Effector memory CD8-positive, alpha-beta T cell (primary cell): ENCODE measurements at regions not wholly inside any gene's neighbourhood (a gene's known extent, or its start where the extent isn't known, plus 50 kb on each side); places are given as distances from the start of the nearest gene placed in this dataset.
"Not testable (repeated sequence)": the region's sequence is repeated elsewhere in the genome, so short reads cannot be mapped to it uniquely, and the experiment has no call there.

Experiments
- ATAC-seq: fragments of 150-1000 bp; cut with Tn5 transposase; replicated peaks from 2 replicates; pipeline ENCODE4 v1.10.0; 2021; ENCODE audit warnings: mild to moderate bottlenecking, moderate library complexity
- DNase-seq, 3 experiments: peaks; one replicate each; pipeline ENCODE4 v3.0.0; 2021
- H3K27ac Mint-ChIP-seq, 2 donors: one replicate each; pipeline ENCODE4 v1.8.0; 2022; ENCODE audit warnings: mild to moderate bottlenecking in 2 of 2, mixed read lengths in 2 of 2, moderate library complexity in 2 of 2
- H3K27me3 Mint-ChIP-seq, 2 donors: one replicate each; pipeline ENCODE4 v1.8.0; 2022; ENCODE audit warnings: mixed read lengths in 2 of 2
- H3K36me3 Mint-ChIP-seq: one replicate; pipeline ENCODE4 v1.8.0; 2022; ENCODE audit warnings: mild to moderate bottlenecking, moderate library complexity, mixed read lengths; ENCODE audit not compliant: insufficient read depth
- H3K4me1 Mint-ChIP-seq, 2 donors: one replicate each; pipeline ENCODE4 v1.8.0; 2022; ENCODE audit warnings: low read depth in 2 of 2, mixed read lengths in 2 of 2
- H3K4me3 Mint-ChIP-seq, 2 donors: one replicate each; pipeline ENCODE4 v1.8.0; 2022; ENCODE audit warnings: mild to moderate bottlenecking in 2 of 2, mixed read lengths in 2 of 2, moderate library complexity in 2 of 2
- H3K9me3 Mint-ChIP-seq, 2 donors: one replicate each; pipeline ENCODE4 v1.8.0; 2022; ENCODE audit warnings: mixed read lengths in 2 of 2

DNA sequence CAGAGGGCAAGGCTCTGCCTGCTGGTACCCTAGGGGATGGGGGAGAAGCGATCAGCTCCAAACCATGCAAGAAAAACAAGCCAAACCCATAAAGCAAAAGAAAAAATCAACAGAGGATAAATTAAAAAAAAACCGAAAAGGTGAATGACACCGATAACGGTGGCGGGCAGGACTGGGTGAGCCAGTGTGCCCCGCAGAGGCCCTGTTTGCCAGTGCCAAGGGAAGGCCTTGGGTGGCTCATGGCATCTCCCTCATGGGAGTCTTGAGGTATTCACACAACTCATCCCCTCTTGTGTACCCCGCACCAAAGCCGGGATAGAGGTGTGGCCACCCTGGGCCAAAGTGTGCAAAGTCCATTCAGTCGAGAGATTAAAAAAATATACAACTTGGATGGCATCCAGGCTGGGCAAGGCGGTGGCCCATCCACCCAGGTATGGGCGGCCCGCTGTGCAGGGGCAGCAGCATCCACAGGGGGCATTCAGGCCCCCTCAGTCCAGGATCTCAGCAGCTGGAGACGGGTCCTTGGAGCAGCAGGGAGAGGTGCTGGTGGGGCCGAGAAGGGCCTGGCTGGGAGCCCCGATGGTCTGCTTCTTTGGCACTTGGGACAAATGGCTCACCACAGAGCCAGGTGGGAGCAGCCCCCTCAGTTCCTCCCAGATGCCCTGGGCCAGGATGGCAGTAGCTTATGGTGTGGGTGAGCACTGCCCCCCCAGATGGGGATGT lies 80.8 kb downstream of the KCNJ18 start:
- H3K9me3 Mint-ChIP-seq, H3K27ac Mint-ChIP-seq, DNase-seq, H3K27me3 Mint-ChIP-seq, ATAC-seq, H3K4me3 Mint-ChIP-seq, H3K4me1 Mint-ChIP-seq, H3K36me3 Mint-ChIP-seq: not testable (repeated sequence)

DNA sequence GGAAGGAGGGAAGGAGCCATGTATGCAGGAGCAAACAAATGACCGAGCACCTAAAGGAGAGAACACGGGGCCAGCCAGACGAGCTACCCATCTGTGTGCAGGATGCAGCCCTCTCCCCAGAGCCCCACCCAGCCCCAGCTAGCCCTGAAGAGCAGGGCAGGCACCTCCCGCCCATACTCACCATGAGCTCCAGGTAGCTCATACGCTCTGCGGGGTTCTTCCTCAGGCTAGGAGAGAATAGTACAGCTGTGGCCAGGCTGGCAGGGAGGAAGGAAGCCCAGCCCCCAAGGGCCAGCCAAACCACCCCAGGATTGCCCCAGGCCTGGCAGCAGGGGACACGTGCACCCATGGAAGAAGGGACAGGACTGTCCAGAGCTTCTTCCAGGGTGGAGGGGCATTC lies 81.9 kb downstream of the KCNJ18 start:
- Mint-ChIP-seq H3K4me1 (no peaks in the 10 kb centered on the region), H3K27ac (no peak overlapping the region), H3K36me3 (no peaks in the 10 kb centered on the region), H3K4me3 (no peak overlapping the region), H3K9me3 (no peaks in the 10 kb centered on the region), H3K27me3 (no peaks in the 10 kb centered on the region)
- ATAC-seq: no peak
- no peak for DNase-seq

DNA sequence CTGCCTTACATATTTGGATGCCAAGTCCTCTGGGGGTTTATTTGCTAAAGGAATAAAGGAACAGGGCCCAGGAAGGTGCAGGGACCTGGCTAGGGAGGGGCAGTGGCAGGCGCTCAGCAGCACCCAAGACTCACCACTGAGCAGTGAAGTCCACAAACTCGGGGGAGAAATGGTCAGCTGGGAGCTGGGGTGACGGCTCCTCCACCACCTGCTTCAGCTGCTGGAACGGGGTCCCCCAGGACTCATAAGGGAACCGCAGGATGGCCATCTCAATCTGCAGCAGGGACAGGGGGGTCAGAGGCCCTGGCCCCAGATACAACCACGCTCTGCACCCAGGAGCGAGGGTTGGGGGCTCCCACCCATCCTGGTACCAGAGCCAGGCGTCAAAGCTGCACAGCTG lies 83.2 kb downstream of the KCNJ18 start:
- not testable (repeated sequence) for H3K4me3 Mint-ChIP-seq, H3K27ac Mint-ChIP-seq, DNase-seq, H3K4me1 Mint-ChIP-seq, H3K27me3 Mint-ChIP-seq, H3K9me3 Mint-ChIP-seq, H3K36me3 Mint-ChIP-seq, ATAC-seq

DNA sequence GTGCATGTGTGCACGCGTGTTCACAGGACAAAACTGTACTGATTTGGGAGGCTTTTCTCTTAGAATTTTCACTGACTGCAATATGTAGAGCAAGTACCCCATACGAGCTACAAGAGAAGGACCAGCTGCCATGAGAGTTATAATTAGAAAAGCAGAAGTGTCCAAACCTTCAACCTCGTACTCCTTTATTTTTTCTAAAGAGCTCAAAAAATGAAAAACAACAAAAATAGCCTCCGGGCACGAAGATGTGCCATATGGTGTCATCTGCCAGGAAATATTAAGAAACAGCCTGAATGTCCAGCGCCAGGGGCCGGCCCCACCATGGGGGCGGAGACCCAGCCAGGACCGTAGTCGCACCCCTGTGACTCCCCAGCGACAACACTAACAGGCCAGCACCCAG lies 84.6 kb downstream of the KCNJ18 start:
- not testable (repeated sequence) for H3K4me1 Mint-ChIP-seq, H3K9me3 Mint-ChIP-seq, H3K27me3 Mint-ChIP-seq, H3K27ac Mint-ChIP-seq, DNase-seq, ATAC-seq, H3K4me3 Mint-ChIP-seq, H3K36me3 Mint-ChIP-seq

DNA sequence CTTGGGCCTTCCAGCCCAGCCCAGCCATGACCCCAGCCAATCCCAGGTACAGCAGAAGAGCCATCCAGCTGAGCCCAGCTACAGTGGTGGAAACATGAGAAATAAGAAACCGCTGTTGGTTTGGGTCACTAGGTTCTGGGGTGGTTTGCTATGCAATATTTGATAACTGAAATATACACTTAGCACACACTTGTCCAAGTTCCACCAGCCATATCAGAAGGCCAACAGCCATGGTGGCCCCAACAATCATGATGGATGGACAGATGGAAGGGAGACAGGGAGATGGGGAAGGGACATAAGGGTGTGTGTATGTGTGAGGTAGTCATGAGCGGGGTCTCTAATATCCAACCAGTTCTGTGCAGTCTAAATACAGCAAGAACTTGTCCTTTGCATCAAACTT lies 86.5 kb downstream of the KCNJ18 start:
- not testable (repeated sequence) for H3K27ac Mint-ChIP-seq, ATAC-seq, H3K4me3 Mint-ChIP-seq, DNase-seq, H3K27me3 Mint-ChIP-seq, H3K4me1 Mint-ChIP-seq, H3K36me3 Mint-ChIP-seq, H3K9me3 Mint-ChIP-seq

DNA sequence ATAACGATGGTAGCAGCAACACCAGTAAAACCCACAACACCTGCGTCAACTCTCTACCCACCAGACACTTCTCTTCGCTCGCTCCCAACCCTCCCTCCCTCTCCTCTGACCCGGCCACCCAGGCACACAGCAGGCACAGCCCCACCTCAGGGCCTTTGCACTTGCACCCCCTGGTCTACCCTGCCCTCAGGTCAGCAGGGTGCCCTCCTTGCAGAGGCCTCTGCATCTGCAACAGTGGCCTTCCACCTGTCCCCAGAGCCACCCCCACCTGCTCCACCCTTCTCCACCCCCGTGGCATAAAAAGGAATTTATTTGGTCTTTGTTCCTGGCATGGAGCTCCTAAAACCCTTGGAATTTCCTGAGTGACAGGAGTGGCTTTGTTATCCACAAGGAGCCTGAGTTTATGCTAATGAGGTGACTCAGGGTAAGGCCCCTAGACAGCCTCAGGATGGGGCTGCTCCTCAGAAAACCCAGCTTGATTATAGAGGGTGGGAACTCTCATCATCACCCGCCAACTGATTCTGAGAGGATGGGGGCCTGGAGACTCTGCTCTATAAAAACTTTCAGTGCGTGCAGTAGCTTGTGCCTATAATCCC lies 88.1 kb downstream of the KCNJ18 start:
- not testable (repeated sequence) for H3K4me3 Mint-ChIP-seq, DNase-seq

DNA sequence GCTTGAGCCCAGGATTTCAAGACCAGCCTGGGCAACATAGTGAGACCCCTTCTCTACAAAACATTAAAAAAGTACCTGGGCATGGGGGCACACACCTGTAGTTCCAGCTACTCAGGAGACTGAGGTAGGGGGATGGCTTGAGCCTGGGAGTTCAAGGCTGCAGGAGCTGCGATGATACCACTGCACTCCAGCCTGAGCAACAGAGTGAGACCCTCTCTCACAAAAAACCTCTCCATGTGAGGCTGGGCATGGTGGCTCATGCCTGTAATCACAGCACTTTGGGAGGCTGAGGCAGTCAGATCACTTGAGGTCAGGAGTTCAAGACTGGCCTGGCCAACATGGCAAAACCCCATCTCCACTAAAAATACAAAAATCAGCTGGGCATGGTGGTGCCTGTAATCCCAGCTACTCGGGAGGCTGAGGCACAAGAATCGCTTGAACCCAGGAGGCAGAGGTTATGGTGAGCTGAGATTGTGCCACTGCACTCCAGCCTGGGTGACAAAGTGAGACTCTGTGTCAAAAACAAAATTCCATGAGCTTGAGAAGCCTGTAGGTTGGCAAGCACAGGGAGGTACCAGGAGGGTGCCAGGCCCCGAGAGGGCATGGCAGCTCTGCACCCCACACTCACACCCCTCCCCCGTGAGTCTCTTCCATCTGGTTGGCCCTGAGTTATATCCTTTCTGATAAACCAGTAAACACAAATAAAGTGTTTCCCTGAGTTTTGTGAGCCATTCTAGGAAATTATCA lies 88.8 kb downstream of the KCNJ18 start:
- not testable (repeated sequence) for H3K4me1 Mint-ChIP-seq, H3K27ac Mint-ChIP-seq, ATAC-seq, H3K27me3 Mint-ChIP-seq, DNase-seq, H3K36me3 Mint-ChIP-seq, H3K9me3 Mint-ChIP-seq, H3K4me3 Mint-ChIP-seq

More for the DNA sequence above, 88.1 kb downstream of the KCNJ18 start:
- not testable (repeated sequence) for H3K9me3 Mint-ChIP-seq, H3K36me3 Mint-ChIP-seq, H3K27ac Mint-ChIP-seq, H3K4me1 Mint-ChIP-seq, H3K27me3 Mint-ChIP-seq, ATAC-seq

DNA sequence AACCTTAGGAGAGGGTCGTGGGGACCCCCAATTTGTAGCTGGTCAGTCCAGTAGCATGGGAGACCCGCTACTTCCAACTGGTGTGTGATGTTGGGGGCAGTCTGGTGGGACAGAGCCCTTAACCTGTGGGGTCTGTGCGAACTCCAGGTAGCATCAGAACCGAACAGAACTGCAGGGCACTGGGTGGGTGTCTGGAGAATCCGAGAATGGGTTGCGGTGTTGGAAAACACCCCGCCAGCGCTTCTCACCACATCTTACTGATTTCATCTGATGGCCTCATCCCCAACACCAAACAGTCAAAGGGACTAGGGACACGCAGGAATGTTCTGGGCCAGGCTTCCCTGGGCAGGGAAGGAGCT lies 89.3 kb downstream of the KCNJ18 start:
- not testable (repeated sequence) for H3K4me3 Mint-ChIP-seq, H3K4me1 Mint-ChIP-seq, ATAC-seq, DNase-seq, H3K27ac Mint-ChIP-seq, H3K36me3 Mint-ChIP-seq, H3K9me3 Mint-ChIP-seq, H3K27me3 Mint-ChIP-seq

DNA sequence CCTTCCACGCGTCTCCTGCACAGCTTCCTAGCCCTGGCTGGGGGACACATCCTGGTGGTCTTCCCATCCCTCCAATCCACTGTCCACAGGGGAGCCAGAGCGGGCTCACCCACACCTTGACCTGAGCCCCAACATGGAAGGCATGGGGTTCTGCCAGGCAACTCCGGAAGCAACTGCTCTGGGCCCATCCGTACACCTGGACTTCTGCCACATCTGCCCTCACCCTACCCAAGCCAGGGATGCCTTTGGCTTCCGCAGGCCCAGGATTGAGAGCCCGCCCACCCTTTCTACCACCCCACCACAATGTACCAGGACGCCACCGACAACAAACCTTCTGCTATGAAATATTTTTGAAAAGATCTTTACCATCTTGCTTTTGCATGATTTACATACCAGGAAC lies 89.8 kb downstream of the KCNJ18 start:
- not testable (repeated sequence) for H3K4me3 Mint-ChIP-seq, H3K9me3 Mint-ChIP-seq, H3K27ac Mint-ChIP-seq, H3K36me3 Mint-ChIP-seq, ATAC-seq, H3K4me1 Mint-ChIP-seq, H3K27me3 Mint-ChIP-seq, DNase-seq

DNA sequence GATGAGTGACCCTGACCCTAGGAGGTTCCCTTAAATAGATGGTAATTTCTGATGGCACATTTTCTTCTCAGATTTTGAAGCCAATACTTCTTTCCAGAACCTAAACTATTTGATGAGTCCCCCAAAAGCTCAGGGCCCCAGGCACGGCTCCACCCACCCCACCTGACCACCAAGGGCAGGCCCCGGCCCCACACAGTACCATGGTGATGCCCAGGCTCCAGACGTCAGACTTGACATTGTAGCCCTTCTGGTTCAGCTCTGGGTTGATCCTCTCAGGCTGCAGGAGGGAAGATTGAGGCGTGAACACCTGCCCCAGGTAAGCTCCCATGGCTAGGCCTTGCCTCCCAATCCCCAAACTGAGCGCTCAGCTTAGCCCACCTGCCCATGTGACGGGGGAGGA lies 90.3 kb downstream of the KCNJ18 start:
- not testable (repeated sequence) for H3K27me3 Mint-ChIP-seq, H3K9me3 Mint-ChIP-seq, H3K4me1 Mint-ChIP-seq, DNase-seq, H3K4me3 Mint-ChIP-seq, H3K36me3 Mint-ChIP-seq, ATAC-seq, H3K27ac Mint-ChIP-seq

DNA sequence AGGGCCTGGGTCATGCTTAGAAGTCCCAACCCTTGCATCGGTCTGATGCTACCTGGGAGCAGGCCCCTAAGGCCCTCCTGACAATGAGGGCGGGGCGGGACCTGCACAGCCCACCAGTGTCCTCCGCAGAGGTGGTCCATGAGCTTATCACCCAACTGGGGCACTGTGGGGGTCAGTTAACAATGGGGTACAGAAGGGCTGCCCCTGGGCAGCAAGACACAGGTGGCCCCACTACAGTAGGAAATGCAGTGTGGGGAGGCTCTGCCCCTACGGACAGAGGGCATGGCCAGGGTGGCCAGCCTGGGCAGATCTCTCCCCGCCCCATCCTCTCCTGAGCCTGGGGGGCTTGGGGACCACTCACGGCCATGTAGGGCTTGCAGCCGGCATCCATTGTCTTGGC lies 90.7 kb downstream of the KCNJ18 start:
- not testable (repeated sequence) for H3K4me3 Mint-ChIP-seq, H3K27ac Mint-ChIP-seq, H3K4me1 Mint-ChIP-seq, H3K36me3 Mint-ChIP-seq, DNase-seq, ATAC-seq, H3K27me3 Mint-ChIP-seq, H3K9me3 Mint-ChIP-seq

DNA sequence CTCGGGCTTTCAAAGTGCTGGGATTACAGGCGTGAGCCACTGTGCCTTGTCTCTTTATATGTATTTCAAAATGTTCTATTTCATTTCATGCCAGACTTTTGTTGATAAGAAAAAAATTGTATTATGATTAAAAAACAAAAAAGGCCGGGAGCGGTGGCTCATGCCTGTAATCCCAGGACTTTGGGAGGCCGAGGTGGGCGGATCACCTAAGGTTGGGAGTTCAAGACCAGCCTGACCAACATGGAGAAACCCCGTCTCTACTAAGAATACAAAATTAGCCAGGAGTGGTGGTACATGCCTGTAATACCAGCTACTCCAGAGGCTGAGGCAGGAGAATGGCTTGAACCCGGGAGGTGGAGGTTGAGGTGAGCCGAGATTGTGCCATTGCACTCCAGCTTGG lies 121.9 kb downstream of the KCNJ18 start:
- H3K4me3 Mint-ChIP-seq, ATAC-seq, H3K27ac Mint-ChIP-seq, H3K36me3 Mint-ChIP-seq, H3K4me1 Mint-ChIP-seq, DNase-seq, H3K9me3 Mint-ChIP-seq, H3K27me3 Mint-ChIP-seq: not testable (repeated sequence)

DNA sequence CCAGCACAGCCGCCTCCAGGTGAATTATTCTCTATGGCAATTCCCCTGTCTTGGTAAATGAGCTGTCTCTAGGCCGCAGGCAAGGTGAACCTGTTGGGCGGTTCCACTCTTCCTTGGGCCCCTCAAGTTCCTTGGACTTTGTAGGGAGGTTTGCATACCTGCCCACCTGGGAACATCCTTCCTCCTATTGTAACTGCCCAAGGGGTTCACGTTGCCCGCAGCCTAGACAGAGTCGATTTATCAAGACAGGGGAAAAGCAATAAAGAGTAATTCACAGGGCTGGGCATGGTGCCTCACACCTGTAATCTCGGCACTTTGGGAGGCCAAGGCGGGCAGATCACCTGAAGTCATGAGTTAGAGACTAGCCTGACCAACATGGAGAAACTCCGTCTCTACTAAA lies 122.5 kb downstream of the KCNJ18 start:
- no peak overlapping the region for H3K27ac Mint-ChIP-seq
- DNase-seq (no peak), ATAC-seq (no peak)
- H3K36me3 Mint-ChIP-seq: no peaks in the 10 kb centered on the region
- H3K4me3 Mint-ChIP-seq: no peak overlapping the region
- H3K4me1 Mint-ChIP-seq: no peaks in the 10 kb centered on the region
- peaks cover 2 to 6% of the 10 kb centered on the region in 2 donors for H3K9me3 Mint-ChIP-seq
- no peaks in the 10 kb centered on the region for H3K27me3 Mint-ChIP-seq
